AG04450 (cell line): ENCODE measurements at regions not wholly inside any gene's neighbourhood (a gene's known extent, or its start where the extent isn't known, plus 50 kb on each side); places are given as distances from the start of the nearest gene placed in this dataset.

Experiments used
- CTCF ChIA-PET: fragments of 300-600, 350-600 bp; formaldehyde crosslinking; extraction: SDS; loops from one replicate; lab custom pipeline; 2022; ENCODE audit warnings: antibody characterized with exemption, inconsistent platforms; lab: Charles Lee
- POLR2A ChIA-PET: fragments of 350-600 bp; formaldehyde crosslinking; extraction: SDS; loops from one replicate; lab custom pipeline; 2021; ENCODE audit warnings: antibody characterized with exemption, inconsistent platforms; lab: Yijun Ruan, JAX
- DNase-seq: peaks from one replicate; pipeline ENCODE4 v3.0.0-alpha.2; 2011; ENCODE audit warnings: low read depth, low spot score
- H3K27ac ChIP-seq: one replicate; pipeline ENCODE4 v1.5.1; 2012; ENCODE audit warnings: low read depth, low read length, control low read depth
- H3K27me3 ChIP-seq: one replicate; pipeline ENCODE4 v1.6.0; 2012; ENCODE audit warnings: low read length; ENCODE audit not compliant: control insufficient read depth, insufficient read depth
- H3K4me3 ChIP-seq: 2 replicates; pipeline ENCODE4 v1.5.1; 2011; ENCODE audit warnings: mild to moderate bottlenecking, low read depth, low read length, control low read depth
- H3K9me3 ChIP-seq: 2 replicates; pipeline ENCODE4 v1.5.1; 2012; ENCODE audit warnings: low read length; ENCODE audit not compliant: control insufficient read depth, insufficient read depth
- TF ChIP-seq, protein P1 (sequence below): IDR thresholded peaks from 2 replicates; pipeline ENCODE4 v1.5.1; 2011; ENCODE audit warnings: low read depth, low read length, control low read depth, inconsistent platforms

DNA sequence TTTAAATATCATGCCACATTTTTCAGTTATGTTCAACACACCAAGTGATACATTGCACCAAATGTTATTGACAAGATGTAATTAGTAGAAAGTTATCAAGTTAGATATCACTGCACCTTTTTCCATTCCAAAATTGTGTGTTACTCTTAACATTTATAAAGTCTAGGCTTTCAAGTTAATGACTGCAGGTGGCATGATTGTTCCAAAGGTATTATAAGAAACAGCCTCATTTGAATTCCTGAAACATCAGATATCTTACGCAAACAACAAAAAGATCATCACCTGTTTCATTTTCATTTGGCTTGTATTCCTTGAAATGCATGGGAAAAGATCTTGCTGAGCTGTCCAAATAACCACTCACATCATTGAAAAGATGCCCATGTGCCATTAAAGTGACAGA lies 1528.2 kb upstream of the ZEB2 start:
- Histone ChIP-seq H3K4me3 (no peak overlapping the region), H3K27me3 (no peaks in the 10 kb centered on the region), H3K27ac (no peak overlapping the region), H3K9me3 (no peaks in the 10 kb centered on the region)
- CTCF ChIA-PET, result no interaction called here
- no peak for DNase-seq
- POLR2A ChIA-PET, result no interaction called here
- TF ChIP-seq, protein P1, sequence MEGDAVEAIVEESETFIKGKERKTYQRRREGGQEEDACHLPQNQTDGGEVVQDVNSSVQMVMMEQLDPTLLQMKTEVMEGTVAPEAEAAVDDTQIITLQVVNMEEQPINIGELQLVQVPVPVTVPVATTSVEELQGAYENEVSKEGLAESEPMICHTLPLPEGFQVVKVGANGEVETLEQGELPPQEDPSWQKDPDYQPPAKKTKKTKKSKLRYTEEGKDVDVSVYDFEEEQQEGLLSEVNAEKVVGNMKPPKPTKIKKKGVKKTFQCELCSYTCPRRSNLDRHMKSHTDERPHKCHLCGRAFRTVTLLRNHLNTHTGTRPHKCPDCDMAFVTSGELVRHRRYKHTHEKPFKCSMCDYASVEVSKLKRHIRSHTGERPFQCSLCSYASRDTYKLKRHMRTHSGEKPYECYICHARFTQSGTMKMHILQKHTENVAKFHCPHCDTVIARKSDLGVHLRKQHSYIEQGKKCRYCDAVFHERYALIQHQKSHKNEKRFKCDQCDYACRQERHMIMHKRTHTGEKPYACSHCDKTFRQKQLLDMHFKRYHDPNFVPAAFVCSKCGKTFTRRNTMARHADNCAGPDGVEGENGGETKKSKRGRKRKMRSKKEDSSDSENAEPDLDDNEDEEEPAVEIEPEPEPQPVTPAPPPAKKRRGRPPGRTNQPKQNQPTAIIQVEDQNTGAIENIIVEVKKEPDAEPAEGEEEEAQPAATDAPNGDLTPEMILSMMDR, result no peak

DNA sequence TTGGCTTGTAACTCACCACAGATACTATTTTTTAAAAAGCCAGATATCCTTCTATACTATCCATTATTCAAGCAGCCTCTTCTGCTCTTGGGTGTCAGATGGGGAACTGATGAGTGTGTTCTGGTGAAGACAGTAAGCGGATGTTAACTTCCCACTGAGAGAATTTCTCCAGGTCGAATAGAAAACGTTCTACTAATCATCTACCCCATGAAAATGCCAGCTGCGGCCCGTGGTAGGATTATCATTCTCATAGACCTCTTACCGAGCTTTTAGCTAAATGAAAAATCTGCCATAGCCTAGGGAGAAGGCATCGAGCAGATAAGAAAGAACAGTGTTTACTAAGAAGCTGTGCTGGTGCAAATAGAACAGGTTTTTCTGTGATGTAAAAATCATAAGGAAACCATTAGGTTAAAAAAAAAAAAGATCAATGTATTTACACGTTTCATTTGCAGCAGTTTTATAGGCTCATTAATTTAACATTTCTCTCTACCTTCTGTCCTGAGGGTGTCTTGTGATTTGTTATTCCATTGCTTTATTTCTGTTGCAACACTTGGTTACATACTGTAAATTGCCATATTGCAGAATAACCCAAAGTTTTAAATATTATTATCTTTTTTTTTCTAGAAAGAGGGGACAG lies 1521.5 kb upstream of the ZEB2 start:
- Histone ChIP-seq H3K4me3 (no peak overlapping the region), H3K9me3 (no peaks in the 10 kb centered on the region), H3K27me3 (no peaks in the 10 kb centered on the region), H3K27ac (no peak overlapping the region)
- CTCF ChIA-PET, result no interaction called here
- DNase-seq, result no peak
- POLR2A ChIA-PET, result no interaction called here
- TF ChIP-seq, protein P1, result no peak

DNA sequence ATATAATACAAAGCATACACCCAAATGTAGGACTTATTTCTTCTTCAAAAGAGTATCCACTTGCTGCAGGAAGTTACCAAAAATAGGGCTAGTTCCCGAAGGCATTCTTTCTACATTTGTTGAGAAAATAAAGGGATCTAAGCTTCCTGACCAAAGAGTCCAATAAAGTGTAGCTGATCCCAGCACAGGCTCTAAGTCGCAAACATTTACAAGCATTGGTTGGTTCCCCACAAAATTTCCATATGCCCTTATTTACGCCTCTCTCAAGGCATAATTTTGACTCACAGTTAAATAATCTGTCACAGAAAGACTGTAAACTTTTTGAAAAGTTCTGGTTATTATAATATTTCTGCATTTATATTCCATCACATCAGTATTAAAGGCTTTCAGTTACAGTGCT lies 1520.1 kb upstream of the ZEB2 start:
- no peak overlapping the region for H3K4me3 ChIP-seq
- H3K27me3 ChIP-seq, result no peaks in the 10 kb centered on the region
- no peaks in the 10 kb centered on the region for H3K9me3 ChIP-seq
- TF ChIP-seq, protein P1, result no peak
- ChIA-PET POLR2A (no interaction called here), CTCF (no interaction called here)
- DNase-seq, result no peak
- H3K27ac ChIP-seq, result no peak overlapping the region

DNA sequence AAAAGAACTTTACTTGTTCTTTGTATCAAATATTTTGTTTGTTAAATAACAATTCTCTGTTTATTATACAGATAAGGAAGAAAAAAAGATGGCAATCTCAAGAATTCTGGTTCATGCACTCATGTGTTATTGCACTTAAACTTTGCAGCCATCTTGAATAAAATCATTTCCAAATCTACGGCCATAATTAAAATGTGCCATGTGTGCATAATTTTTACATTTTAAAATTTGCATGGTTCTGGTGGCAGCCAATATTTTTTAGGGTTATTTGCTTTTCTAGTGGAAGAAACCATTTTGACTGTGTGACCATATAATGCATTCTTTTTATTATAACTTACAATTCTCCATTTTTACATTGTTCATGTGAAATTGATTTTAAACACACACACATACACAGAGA lies 1518.1 kb upstream of the ZEB2 start:
- no peak overlapping the region for H3K27ac ChIP-seq
- DNase-seq, result no peak
- no peaks in the 10 kb centered on the region for H3K9me3 ChIP-seq
- CTCF ChIA-PET, result no interaction called here
- no peaks in the 10 kb centered on the region for H3K27me3 ChIP-seq
- TF ChIP-seq, protein P1, result no peak
- no peak overlapping the region for H3K4me3 ChIP-seq
- POLR2A ChIA-PET, result no interaction called here

DNA sequence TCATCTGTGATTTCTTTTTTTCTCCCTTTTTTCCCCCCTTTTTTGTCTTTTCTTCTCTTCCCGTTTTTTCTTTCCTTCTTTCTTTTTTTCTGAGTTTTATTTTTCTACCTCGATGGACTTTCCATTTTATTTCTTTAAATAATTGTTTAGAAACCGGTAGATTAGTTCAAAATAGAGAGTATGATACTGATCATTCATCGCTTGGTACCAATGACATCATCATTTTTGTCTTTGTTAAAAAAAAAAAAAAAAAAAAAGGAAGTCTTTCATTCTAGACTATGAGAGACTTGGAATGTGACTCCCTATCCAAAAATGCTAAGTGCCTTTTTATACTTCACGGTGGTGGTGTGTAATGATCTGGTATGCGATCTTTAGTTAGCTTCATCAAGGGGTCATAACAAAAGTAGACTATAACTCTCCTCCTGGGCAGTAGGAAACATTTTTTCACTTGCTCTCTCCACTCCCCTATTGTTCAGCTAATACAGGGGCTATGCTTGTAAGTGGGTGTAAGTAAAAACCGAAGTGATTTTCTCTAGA lies 1517.5 kb upstream of the ZEB2 start:
- POLR2A ChIA-PET, result no interaction called here
- DNase-seq, result no peak

More for the DNA sequence above, 1517.5 kb upstream of the ZEB2 start:
- H3K9me3 ChIP-seq, result no peaks in the 10 kb centered on the region
- no peak overlapping the region for H3K4me3 ChIP-seq
- TF ChIP-seq, protein P1, result no peak
- CTCF ChIA-PET, result interaction anchor here (1.0 kb wide), 1 partner anchor 624 kb away, joined by 3 read pairs; no protein-coding TSS in a partner anchor
- H3K27ac ChIP-seq, result no peak overlapping the region
- H3K27me3 ChIP-seq, result no peaks in the 10 kb centered on the region
